Frontal cortex (tissue), 3 donors: ENCODE measurements at regions not wholly inside any gene's neighbourhood (a gene's known extent, or its start where the extent isn't known, plus 50 kb on each side); places are given as distances from the start of the nearest gene placed in this dataset.
A peak's percentile ranks its signal among the peaks of the same experiment; 100 is the strongest.
"Not testable (repeated sequence)": the region's sequence is repeated elsewhere in the genome, so short reads cannot be mapped to it uniquely, and the experiment has no call there.

Source experiments
- DNase-seq, 2 donors: peaks; one replicate each; pipeline ENCODE4 v3.0.0; 2012; ENCODE audit warnings: low spot score in 2 of 2
- FAIRE-seq: peaks from 2 replicates; lab custom pipeline; 2012; peaks lifted over from hg19 to GRCh38; lab: Jason Lieb, UNC
- donor health status: control.
- donor health status: control.
- donor health status: control.

DNA sequence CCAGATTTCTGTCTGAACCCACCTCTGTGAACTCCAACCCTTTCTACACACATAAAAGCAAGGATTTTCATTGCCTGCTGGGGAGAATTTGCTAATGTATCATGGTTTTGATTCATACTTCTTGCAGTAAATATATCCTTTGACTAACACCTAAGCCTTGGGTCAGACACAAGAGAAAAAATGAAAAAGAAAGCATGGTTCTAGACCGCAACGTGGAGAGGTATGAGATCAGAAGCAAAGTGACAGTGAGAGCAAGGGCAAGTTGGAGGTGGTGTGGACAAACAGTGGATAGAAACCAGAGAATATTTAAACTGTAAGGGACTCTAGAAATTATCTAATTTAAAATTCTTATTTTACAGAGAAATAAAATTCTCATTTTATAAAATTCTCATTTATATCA is 212.9 kb upstream of the SEMA6A start:
- DNase-seq (no peak), FAIRE-seq (no peak)

DNA sequence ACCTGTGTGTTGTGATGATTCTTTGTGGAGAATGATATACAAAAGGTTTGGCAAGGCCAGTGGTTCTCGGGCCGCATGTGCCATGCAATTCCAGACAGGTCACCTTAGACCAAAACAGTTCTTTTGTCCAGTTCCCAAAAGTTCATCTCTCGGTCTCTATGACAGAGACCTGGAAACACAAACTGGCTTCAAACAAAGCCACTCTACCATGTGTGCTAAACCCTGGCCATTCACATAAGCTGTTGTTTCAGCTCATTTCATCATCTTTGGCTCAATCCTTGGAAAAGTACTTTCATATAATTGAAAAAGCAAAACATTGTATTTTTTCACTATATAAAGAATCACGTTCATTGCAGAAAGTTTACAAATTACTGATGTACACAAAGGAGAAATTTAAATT is 210.5 kb upstream of the SEMA6A start:
- FAIRE-seq (no peak), DNase-seq (no peak)

DNA sequence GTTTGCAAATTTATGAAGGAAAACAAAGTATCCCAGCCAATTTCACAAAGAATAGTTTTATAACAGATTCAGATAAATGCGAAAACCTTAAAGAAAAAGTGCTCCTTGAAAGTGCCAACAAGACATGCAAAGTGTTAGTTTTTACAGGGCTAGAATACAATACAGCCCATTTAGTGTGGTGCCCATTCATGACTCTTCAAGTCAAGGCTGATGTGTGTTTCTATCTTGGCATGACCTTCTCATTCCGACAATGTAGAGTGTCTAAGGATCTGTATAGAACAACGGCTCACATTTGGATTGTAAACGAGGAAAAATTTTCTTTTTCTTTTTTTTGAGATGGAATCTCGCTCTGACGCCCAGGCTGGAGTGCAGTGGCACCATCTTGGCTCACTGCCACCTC is 205.2 kb upstream of the SEMA6A start:
- FAIRE-seq (no peak), DNase-seq (no peak)

DNA sequence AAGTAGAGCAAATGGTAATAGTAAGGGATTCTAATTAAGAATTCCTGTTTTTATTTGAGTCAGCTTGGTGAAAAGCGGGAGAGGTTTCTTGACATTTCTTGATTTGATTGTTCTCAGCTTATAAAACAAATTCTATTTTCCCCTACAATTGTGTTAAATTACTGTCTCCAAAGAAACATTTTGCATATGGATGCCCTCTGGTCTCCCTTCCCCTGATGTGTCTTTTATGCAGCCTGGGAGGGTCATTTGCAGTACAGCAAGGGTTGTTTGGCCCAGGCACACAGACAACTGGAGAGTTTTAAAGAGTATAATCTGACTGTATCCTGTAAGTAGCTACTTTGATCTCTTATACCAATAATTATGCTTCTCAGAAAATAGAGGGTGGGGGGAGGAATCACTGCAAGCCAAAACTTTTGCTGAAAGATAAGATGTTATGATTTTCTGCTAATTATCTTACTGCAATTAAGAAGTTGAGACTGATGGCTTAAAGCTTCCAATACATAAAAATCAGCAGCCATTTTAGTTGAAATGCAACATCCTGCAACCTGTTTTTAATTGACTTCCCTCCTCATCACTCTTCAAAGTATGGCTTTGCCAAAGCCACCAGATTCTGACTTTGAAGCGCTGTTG is 204.1 kb upstream of the SEMA6A start:
- FAIRE-seq (no peak), DNase-seq (no peak)

DNA sequence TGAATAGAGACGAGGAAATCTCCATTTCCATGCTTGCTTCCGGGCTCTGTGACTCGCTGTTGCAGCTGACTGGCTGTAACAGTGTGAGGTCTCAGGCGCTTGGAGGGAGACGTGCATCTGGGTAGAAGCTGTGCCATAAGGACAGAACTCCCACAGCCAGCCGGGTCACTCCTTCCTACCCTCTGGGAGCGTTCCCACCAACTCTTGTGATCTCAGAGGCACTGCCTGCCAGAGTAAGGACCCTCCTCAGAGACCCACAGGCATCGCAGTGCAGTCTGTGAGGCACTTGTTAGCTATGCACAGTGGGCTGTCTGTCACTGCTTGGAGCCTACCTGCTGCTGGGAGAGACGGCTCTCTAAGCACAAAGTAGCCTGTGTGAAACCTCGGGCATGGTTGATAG is 203.4 kb upstream of the SEMA6A start:
- no peak for DNase-seq
- FAIRE-seq = no peak

DNA sequence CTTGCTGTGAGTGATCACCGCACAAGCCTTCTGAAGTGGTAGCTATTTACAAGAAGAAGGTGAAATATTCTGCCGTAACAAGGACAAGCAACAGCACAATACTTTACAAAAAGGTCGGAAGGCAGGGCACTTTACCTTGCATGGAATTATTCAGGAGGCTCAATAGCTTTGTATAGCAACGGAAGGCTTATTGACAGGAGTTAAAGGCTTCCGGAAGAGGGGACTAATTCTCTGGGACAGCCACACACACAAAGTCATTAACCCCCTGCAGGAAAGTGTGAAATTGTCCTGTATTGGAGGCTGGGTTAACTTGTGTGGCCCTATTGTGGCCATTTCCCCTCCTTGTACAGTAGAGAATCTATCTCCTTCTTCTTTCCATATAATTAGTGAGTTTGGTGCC is 199.3 kb upstream of the SEMA6A start:
- FAIRE-seq (no peak), DNase-seq (no peak)

DNA sequence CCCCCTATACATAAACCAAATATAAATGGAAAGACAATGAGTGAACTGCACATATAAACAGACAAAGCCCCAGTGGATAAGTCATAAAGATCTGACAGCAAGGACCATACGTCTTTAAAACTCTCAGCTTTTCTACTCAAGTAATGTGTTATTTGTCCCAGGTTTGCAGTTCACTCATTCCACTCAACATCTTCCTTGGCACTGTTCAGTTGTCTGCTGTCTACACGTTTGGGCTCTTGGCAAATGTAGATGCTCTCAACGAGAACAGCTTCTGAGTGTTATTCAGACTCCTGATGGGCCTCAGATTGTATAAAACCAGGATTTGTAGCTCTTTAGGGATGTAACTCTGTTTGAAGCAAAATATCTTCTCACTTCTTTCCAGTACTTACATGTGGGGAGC is 198.2 kb upstream of the SEMA6A start:
- FAIRE-seq (no peak), DNase-seq (no peak)

DNA sequence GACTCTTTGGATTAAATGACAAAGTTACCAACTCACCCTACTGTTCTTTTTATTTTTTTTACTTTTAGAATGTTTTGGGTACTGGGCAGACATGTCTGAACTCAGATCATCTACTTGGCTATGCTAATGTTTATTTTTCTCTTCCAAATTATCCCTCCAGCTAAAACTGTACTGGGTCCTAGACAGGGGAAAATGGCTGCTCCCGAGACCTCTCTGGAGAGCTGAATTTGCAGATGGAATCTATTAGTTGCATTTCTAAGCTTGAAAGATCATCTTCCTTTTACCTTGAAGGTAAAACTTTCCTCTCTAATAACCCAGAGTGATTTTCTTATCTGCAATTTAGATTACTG is 197.5 kb upstream of the SEMA6A start:
- FAIRE-seq (no peak), DNase-seq (no peak)

DNA sequence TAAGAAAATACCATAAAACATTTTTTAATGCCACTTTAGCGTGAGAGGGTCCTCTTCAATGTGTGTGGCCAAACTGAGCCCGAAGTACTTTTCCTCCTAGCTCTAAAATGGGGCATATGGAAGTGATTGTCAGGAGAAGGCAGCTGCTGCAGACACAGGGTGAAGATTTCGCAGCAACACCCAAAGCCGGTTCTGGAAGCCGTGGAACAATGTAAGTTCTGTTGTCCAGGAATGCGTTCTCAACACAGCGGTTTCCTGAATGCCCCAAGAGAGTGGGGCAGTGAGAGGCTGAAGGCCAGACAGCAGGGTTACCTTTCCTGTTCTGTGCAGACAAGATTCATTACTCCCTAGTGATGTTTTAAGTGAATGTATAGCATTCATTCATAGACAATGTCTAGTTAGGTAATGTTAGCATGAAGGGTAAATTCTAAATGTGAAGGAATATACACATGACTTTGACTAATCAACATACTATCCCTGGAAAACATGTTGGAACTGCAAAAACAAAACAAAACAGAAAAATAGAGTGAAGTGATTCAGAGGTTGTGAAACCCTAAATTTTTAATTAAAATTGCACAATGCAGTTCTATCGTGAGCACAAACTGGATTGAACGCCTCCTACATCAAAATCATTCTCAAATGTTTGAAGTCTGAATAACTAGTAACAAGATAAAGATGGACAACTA is 197.0 kb upstream of the SEMA6A start:
- no peak for DNase-seq

DNA sequence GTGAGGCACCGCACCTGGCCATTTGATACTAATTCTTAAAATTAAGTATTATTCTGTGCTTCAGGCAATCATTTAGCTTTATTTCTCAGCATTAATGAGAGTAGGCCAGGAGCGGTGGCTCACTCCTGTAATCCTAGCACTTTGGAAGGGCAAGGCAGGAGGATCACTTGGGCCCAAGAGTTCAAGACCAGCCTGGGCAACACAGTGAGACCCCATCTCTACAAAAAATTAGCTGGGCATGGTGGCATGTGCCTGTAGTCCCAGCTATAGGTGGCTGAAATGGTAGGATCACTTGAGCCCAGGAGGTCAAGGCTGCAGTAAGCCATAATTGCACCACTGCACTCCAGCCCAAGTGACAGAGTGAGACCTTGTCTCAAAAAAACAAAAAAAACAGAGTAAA is 195.3 kb upstream of the SEMA6A start:
- DNase-seq, FAIRE-seq: not testable (repeated sequence)

More for the DNA sequence above, 197.0 kb upstream of the SEMA6A start:
- no peak for FAIRE-seq

DNA sequence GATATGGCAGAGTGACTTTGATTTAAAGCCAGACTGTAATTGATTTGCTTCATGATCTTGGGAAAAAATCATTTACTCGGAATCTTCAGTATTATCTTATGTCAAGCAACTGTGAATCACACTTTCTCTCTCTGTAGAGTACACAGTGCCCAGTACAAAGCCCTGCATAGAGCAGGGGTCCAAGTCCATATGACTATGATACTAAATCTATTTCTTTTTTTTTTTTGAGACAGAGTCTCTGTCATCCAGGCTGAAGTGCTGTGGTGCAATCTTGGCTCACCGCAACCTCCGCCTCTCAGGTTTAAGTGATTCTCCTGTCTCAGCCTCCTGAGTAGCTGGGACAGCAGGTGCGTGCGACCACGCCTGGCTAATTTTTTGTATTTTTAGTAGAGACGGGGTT is 194.8 kb upstream of the SEMA6A start:
- FAIRE-seq (no peak), DNase-seq (no peak)

DNA sequence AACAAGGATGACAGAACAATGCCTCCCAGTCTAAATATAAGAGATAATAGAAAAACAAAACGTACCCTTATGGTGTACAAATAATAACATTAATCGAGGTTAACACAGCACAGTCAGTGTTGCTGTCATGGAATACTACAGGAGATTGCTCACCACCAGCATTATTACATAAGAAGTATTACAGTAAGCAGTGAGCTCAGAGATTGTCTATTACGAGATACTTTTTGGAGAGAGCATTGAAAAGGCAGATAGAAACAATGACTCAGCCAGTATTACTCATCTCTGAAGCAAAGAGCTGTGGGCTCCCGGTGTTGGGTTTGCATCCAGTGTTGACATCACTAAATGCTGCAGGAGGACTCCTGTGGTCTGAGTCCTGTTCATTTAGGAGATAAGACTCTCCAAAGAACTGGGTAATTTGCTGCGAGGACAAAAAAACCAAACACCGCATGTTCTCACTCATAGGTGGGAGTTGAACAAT is 191.9 kb upstream of the SEMA6A start:
- peak in 1 of 2 donors; percentile 37 for DNase-seq
- FAIRE-seq = no peak

DNA sequence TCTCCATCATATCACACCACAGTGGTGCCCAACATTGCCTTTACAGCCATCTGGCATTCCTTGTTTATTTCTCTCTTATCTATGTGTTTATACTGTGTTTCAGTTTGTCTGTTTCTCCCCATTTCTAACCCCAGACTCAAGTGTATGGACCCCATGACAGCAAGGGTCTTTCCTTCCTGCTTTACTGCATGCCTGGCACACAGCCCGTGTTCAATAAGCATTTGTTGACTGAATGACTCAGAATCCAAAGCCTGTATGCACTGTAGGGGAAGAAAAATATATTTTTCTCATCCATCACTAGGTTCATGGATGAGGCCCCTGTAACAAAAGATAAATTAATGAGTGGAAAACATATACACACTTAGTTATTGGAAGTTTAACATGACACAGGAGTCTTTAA is 190.8 kb upstream of the SEMA6A start:
- FAIRE-seq = no peak
- no peak for DNase-seq

DNA sequence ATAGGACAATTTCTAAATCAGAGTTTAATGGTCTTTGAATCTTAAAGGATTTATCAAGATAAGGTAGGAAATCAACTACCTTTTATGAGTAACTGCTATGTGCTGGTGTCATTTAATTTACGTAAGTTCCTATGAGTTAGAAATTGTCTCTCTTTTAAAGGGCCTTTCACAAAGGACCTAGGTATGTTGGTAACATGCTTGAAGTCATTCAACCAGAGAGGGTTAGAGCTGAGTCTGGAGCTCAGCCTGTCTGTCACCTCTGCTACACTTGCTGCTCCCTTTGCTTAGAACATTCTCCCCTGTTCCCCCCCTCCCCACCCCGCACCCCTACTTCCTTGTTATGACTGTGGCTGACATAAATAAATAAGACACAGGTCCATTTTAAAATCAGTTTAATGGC is 190.3 kb upstream of the SEMA6A start:
- no peak for DNase-seq
- no peak for FAIRE-seq

DNA sequence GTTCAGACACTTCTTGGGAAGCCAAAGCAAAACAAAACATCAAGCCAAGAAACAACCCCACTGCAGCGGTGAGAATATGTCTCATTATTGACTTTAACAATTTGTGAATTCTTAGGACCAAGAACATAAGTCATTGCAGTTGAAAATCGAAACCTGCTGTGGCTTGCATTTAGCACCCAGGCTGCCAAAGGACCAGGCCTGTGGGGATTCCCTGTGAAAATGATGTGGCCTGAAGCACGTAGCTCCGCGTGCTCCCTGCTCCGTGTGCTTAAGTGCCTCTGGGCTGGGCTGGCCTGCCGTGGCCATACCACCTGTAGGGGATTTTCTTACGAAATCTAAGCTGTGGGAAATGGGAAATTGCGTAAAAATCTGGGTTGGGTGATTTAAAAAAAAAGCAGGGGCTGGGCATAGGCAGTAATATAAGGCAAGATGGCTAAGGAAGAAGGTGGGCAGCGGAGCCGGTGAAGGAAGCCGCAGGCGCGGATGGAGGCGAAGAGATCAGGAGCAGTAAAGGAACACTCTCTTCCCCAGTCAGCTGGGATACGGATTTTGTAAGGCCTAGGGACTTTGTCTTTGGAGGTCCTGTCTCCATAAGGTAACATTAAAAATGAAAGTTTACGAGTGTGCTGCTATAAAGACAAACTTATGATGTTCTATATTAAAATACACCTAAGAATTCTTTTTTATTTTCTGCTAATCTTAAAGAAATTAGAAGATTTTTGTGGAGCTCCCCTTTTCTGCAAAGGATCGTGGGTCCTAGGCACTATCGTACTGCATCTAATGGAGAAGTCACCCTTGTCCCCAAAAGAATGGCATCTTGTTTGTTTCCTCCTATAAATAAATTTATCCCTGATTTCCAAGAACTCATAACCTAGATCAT is 189.6 kb upstream of the SEMA6A start:
- FAIRE-seq (no peak), DNase-seq (no peak)

DNA sequence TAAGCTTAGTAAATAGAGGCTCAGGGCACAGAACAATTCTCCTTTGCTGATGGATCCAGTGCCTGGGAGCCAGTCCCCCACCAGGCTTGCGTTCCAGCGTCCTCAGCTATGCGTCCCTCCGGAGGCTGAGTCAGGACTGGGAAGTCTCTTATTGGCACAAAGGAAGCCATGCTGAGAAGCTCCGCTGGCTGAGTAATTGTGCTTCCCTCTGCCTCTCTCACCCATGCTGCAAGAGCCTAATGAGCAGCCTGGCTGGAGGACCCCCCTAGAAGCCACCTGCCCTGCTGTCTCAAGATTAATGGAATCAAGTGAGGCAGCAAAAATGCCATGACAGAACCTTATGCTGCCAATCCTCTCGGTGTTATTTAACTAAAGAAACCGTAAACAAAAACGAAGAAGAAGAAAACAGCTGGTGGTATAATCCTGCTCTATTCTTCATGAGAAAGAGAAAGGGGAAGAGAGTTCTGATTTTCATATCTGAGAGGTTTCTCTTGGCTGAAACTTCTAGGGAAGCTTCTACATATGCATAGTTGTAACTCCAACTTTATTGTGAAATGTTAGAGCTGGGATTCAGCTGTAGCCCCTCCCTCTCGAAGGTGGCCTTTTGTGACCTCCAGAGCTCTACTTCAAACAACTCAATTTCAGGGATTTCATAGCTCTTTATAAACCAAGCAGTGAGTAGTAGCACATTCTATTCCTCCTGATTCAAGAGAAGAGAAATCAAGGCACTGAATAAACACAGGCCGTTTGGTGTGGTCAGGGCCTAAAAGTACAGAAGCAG is 185.4 kb upstream of the SEMA6A start:
- no peak for DNase-seq
- no peak for FAIRE-seq

DNA sequence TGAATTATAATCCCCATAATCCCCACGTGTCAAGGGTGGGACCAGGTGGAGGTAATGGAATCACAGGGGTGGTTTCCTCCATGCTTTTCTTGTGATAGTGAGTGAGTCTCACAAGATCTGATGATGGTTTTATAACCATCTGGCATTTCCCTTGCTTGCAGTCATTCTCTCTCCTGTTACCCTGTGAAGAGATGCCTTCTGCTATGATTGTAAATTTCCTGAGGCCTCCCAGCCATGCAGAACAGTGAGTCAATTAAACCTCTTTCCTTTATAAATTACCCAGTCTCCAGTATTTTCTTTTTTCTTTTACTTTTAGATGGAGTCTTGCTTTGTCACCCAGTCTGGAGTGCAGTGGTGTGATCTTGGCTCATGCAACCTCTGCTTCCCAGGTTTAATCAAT is 182.7 kb upstream of the SEMA6A start:
- DNase-seq (no peak), FAIRE-seq (no peak)

DNA sequence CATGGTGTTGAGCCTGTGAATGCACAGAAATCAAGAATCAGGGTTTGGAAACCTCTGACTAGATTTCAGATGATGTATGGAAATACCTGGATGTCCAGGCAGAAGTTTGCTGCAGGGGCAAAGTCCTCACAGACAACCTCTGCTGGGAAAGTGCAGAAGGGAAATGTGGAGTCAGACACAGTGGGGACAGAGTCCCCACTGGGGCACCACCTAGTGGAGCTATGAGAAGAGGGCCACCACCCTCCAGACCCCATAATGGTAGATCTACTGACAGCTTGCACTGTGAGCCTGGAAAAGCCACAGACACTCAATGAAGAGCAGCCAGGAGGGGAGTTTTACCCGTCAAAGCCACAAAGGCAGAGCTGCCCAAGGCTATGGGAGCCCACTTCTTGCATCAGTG is 181.9 kb upstream of the SEMA6A start:
- no peak for FAIRE-seq
- DNase-seq = no peak

DNA sequence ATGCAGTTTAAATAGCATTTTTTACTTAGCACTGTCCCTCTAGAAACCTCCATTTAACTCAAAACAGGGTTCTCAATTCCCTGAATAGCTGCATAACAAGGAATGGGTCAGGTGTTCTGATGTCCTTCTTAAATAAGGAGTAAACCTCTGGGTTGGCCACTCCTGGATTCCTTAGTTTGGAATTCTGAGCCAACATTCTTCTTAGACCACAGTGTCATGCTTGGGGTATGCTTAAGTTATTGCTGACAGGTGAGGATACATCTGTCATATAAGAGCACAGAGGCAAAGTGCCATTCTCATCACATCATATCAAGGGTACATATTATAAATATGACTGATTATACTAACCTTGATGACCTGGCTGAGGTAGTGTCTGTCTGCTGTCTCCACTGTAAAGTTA is 179.9 kb upstream of the SEMA6A start:
- DNase-seq (no peak), FAIRE-seq (no peak)

DNA sequence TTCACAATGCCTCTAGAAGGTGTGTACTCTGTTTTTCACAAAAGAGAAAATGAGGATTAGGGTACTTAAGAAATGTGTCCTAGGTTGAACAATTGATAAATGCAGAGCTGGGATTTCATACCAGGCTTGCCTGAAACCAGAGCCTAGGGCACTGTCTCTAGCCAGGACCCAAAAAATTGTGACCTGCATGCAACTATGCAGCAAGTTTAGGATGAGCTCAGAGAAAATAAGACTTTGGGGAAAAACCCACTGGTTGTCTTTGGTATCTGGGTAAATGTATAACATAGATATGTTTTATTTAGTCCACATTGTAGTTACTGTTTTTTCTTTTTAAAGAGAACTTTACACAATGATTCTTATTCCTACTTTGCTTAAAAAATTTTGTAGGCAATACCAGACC is 177.1 kb upstream of the SEMA6A start:
- FAIRE-seq = no peak
- no peak for DNase-seq
